Fibroblast of lung (primary cell): ENCODE measurements at regions not wholly inside any gene's neighbourhood (a gene's known extent, or its start where the extent isn't known, plus 50 kb on each side); places are given as distances from the start of the nearest gene placed in this dataset.

ENCODE experiments used
- EZH2 ChIP-seq: IDR thresholded peaks from 2 replicates; pipeline ENCODE4 v1.5.1; 2012; ENCODE audit warnings: low read length, control low read depth, mild to moderate bottlenecking; ENCODE audit errors: missing control alignments
- TF ChIP-seq, protein P1 (sequence below), 2 donors: IDR thresholded peaks in 1 of 2; conservative IDR thresholded peaks in 1 of 2; 1 replicate in 1 of 2; 2 replicates in 1 of 2; pipeline ENCODE4 v1.5.1; 2011 to 2012; ENCODE audit warnings: low read length in 2 of 2, control low read depth in 1 of 2, inconsistent platforms in 1 of 2, low read depth in 1 of 2, mild to moderate bottlenecking in 1 of 2

DNA sequence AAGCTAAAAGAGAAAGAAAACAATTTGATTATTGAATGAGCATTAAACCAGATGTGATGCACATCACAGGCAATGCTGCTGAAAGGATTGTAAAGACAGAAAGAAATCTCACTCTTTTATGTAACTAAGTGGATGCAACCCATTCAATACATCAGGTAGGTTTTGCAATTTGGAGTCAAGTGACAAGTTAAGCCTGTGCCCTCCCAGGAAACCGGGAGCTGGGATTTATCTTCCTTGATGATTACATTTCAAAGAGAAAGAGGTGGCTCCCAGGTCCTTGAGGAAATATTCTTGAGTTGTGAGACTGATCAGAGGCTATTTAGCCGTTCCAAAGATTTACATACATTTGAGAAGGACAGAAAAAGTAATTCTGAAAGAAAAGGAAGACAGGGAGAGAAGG is 219.0 kb upstream of the PROK2 start:
- no peak for TF ChIP-seq EZH2
- TF ChIP-seq, protein P1, sequence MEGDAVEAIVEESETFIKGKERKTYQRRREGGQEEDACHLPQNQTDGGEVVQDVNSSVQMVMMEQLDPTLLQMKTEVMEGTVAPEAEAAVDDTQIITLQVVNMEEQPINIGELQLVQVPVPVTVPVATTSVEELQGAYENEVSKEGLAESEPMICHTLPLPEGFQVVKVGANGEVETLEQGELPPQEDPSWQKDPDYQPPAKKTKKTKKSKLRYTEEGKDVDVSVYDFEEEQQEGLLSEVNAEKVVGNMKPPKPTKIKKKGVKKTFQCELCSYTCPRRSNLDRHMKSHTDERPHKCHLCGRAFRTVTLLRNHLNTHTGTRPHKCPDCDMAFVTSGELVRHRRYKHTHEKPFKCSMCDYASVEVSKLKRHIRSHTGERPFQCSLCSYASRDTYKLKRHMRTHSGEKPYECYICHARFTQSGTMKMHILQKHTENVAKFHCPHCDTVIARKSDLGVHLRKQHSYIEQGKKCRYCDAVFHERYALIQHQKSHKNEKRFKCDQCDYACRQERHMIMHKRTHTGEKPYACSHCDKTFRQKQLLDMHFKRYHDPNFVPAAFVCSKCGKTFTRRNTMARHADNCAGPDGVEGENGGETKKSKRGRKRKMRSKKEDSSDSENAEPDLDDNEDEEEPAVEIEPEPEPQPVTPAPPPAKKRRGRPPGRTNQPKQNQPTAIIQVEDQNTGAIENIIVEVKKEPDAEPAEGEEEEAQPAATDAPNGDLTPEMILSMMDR (conservative IDR thresholded peaks at IDR 0.05 in 1 of 2, IDR thresholded peaks at IDR 0.05 in 1 of 2; ENCODE audit: low read depth in 1 of 2, low read length in 2 of 2) = no peak
